SK-N-DZ (cell line): ENCODE measurements at regions not wholly inside any gene's neighbourhood (a gene's known extent, or its start where the extent isn't known, plus 50 kb on each side); places are given as distances from the start of the nearest gene placed in this dataset.

Experiments
- DNase-seq: peaks from one replicate; pipeline ENCODE4 v3.0.0-alpha.2; 2015; ENCODE audit warnings: low spot score

DNA sequence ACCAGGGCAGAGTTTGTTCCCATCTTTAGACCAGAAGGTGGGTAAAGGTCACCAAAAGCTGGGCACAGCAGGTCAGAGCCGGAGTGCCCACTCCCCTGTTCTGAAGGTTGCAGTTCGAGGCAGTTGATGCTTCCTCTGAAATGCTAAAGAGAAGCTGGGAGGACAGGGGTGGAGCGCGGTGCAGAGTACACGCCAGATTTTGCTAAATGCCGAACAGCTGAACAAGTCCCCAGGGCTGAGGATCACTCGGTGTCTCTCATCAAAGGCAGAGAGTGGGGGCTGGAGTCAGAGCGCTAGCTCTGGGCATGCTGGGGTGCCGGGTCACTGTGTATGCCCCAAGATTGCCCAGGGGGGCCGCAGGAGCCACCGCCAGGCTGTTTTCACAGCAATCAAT lies 197.0 kb downstream of the BCOR start:
- no peak for DNase-seq

GRCh38 chrX:39903343-39903742 lies 194.4 kb downstream of the BCOR start:
- no peak for DNase-seq

DNA sequence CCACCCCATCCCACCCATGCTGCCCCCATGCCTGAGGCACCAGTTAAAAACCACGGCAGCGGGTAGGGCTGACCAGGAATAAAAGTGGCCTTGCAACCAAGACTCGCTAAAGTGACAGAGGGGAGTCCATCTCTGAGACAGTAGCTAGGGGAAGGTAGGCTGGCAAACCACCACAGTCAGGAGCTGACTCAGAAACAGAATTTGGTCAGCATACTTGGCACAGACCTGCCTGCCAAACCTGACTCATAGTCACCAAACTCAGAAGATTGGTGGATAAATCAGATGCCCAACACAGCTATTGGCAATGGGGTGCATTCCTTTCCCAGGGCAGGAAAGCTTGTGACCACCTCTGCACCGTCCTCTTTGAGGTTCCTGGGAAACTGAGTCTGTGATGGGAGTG lies 193.8 kb downstream of the BCOR start:
- DNase-seq, result no peak

GRCh38 chrX:39904816-39905537 lies 192.8 kb downstream of the BCOR start:
- no peak for DNase-seq

GRCh38 chrX:39905538-39905891 lies 192.2 kb downstream of the BCOR start:
- no peak for DNase-seq

GRCh38 chrX:39905946-39906345 lies 191.8 kb downstream of the BCOR start:
- no peak for DNase-seq

- no peak for DNase-seq
These were observed 189.6 kb downstream of the BCOR start for GRCh38 chrX:39907964-39908661.

DNA sequence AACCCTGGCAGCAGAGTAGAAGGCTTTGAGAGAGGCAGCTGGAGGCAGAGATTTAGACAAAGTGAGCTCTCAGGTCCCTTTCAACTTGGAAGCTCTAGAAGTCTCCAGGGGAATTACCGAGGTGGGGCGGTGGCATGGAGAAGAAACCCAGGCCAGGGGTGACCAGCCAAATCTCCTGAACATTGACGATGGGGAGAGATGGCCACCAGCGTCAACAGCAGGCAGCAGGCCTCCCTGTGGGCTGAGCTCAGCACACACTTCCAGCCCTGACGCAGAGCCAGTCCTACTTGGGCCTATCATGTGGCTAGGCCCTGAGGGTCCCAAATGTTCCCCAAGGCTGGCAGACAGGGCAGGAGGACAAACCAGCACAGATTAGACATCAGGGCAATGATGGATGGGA lies 187.8 kb downstream of the BCOR start:
- no peak for DNase-seq

DNA sequence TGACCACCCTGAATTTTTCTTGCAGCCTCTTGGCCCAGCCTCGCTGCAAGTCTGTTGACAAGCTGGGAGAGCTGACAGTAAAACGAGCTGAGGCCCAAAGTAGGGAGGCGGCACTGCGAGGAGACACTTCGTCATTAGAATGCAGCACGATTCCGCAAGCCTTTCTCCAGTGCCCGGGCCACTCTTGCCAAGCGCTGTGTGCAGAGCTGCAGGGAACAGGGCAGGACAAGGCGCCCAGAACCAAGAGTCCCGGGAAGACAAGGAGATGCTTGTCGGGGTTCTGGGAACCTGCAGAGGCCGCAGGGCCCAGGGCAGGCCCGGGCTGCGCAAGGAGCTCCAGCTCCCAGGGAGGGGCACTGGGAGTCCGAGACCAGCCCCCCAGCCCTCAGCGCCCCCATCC lies 187.1 kb downstream of the BCOR start:
- no peak for DNase-seq

- no peak for DNase-seq
These were observed 186.4 kb downstream of the BCOR start for GRCh38 chrX:39911278-39911897.

GRCh38 chrX:39912126-39912525 lies 185.6 kb downstream of the BCOR start:
- no peak for DNase-seq

GRCh38 chrX:39915081-39915480 lies 182.7 kb downstream of the BCOR start:
- no peak for DNase-seq

DNA sequence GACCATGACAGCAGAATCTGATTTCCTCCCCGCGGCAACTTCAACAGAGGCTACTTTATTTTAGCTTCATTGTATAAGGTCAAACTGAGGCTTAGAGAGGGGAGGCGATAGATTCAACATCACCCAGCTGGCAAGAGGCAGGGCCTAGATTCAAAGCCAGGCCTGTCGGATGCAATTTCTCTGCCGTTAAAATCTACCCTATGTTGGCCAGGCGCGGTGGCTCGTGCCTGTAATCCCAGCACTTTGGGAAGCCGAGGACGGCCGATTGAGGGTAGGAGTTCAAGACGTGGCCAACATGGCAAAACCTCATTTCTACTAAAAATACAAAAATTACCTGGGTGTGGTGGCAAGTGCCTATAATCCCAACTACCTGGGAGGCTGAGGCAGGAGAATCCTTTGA lies 182.2 kb downstream of the BCOR start:
- no peak for DNase-seq

DNA sequence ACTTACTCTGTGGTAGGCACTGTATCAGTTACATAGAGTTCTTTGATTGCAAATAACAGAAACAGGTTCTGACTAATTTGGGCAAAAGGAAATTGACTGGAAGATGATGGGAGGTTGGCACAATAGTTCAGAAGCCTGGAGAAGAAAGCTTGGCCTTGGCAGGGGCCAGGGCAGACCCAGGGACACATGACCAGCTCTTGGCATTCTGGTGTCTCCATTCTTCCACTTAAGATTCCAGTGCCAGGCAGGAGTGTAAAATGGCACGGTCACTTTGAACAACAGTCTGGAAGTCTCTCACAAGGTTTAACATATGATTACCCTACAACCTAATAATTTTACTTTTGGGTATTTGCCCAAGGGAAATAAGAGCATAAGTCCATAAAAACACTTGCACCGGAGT lies 175.9 kb downstream of the BCOR start:
- no peak for DNase-seq

DNA sequence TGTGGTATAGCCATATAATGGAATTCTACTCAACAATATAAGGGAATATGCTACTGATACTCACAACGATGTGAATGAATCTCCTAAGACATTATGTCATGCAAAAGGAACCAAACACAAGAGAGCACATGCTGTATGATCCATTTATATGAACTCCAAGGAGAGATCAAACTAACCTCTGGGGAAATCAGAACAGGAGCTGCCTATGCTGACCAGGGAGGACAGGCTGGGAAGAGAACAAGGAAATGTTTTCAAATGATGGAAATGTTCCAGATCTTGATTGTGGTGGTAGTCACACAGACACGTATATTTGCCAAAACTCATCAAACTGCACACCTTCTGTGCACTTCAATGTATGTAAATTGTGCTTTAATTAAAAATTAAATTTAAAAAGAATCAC lies 175.3 kb downstream of the BCOR start:
- DNase-seq, result no peak

- DNase-seq, result no peak
These were observed 174.8 kb downstream of the BCOR start for GRCh38 chrX:39922926-39923325.

DNA sequence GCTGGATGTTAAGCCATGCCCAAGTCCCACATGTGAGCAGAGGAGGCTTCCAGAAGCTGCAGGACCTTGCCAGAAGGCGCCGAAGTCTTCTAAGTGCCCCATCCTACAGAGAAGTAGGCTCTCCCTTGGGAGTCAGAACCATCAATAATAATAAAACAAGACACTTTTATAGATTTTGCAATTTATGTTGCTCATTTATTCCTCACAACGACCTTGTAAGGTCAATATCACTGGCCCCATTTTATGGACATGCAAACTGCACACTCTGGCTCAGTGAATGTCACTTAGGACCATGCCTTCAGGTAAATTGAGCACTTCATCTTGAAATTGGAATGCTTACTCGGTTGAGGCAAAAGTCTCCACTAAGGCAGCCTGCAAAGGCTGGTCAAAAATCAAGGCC lies 170.4 kb downstream of the BCOR start:
- DNase-seq, result no peak

- no peak for DNase-seq
These were observed 168.9 kb downstream of the BCOR start for GRCh38 chrX:39928704-39929378.

DNA sequence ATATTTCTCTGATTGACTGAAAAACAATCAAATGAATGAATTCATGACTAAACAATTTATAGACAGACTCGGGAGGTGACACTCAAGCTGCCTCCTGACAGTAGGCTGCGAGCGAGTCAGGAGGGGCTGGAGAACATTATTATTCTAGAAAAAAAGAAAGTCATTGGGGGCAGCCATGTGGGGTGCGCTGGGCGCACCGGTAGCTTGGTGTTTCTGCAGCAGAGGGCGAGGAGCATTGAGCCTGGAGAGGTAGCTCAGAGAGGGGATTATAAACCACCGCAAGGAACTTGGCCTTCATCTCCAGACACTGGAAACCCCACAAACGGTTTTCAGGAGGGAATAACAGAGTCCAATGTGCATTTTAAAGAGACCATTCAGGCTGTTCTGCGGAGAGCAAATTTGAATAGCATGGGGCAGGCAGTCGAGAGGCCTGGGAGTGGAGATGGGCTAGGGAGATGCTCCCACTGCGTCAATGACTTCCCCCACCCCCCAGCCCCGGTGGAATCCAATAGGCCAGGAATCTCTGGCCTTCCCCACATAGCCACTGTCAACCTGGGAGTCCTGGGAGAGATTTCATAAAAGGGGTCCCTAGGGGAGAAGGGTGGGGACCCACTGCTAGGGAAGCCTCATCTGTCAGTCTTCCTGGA lies 168.3 kb downstream of the BCOR start:
- no peak for DNase-seq

GRCh38 chrX:39930786-39931528 lies 166.8 kb downstream of the BCOR start:
- no peak for DNase-seq

DNA sequence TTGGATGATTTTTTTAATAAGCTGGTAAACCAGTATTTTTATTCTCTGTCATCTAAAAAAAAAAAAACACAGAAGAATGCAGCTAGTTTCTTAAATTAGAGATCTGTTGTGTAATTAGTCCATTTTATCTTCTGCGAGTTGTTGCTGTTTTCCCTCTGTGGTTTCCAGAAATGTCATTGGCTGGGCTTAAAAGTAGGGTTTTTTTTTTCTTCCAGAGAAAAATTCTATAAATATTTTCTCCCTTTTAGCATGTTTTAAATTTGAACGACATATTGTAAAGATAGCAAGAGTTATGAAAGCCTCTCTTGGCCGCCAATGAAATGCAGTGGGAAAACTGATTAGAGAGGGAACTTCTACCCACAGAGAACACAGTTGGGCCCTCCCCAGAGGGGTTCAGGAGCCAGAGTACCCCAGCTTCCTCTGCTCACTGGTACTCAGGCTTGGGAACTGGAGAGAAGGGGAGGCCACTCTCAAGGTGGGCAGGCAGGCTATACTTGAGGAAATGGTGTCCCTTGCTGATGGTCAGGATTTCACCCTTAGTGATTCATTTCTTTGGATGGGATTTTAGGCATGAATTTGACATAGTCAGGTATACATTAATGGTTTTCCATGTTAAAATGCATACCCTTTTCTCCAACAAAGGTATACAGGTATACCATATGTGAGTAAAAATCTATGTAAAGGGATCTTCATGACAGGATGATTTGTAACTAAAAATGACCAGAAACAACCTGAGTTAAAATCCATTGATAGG lies 166.1 kb downstream of the BCOR start:
- no peak for DNase-seq
